GM12878 (cell line): ENCODE measurements at regions not wholly inside any gene's neighbourhood (a gene's known extent, or its start where the extent isn't known, plus 50 kb on each side); places are given as distances from the start of the nearest gene placed in this dataset.

Experiments
- ASH2L ChIP-seq: fragments of 300-600, 200-600 bp; sonication (generic); IDR thresholded peaks from 2 replicates; pipeline ENCODE4 v1.6.1; 2017; ENCODE audit warnings: low read depth, mild to moderate bottlenecking, borderline replicate concordance
- ATF3 ChIP-seq: IDR thresholded peaks from 2 replicates; pipeline ENCODE4 v1.6.1; 2011; ENCODE audit warnings: low read depth, mild to moderate bottlenecking, low read length, moderate library complexity, borderline replicate concordance; ENCODE audit errors: extremely low read depth
- KAT2A ChIP-seq: conservative IDR thresholded peaks from 2 replicates; pipeline ENCODE4 v1.6.1; 2011; ENCODE audit warnings: low read depth, low read length; ENCODE audit not compliant: control insufficient read depth
- SMC3 ChIP-seq: IDR thresholded peaks from 2 replicates; pipeline ENCODE4 v1.6.1; 2011; ENCODE audit warnings: low read length, improper control_type of control experiment, borderline replicate concordance
- ZBTB40 ChIP-seq: fragments of 450-650 bp; IDR thresholded peaks from 2 replicates; pipeline ENCODE4 v1.6.1; 2016; ENCODE audit warnings: mild to moderate bottlenecking, moderate library complexity, borderline replicate concordance
- ZNF217 ChIP-seq: fragments of 450-650 bp; IDR thresholded peaks from 2 replicates; pipeline ENCODE4 v1.6.1; 2017; ENCODE audit warnings: antibody characterized with exemption, mild to moderate bottlenecking

- TF ChIP-seq ATF3 (no peak), ZNF217 (no peak), KAT2A (no peak), SMC3 (no peak), ASH2L (no peak), ZBTB40 (no peak)
These were observed 85.8 kb upstream of the UBL3 start (continued) for GRCh38 chr13:29936051-29936813.
